HG03378 (cell line): ENCODE measurements at regions not wholly inside any gene's neighbourhood (a gene's known extent, or its start where the extent isn't known, plus 50 kb on each side); places are given as distances from the start of the nearest gene placed in this dataset.

Experiments
- ATAC-seq: cut with Tn5 transposase; IDR thresholded peaks from one replicate; pipeline ENCODE4 v1.9.1; 2021; ENCODE audit warnings: mild to moderate bottlenecking, moderate library complexity; ENCODE audit not compliant: unreplicated experiment

DNA sequence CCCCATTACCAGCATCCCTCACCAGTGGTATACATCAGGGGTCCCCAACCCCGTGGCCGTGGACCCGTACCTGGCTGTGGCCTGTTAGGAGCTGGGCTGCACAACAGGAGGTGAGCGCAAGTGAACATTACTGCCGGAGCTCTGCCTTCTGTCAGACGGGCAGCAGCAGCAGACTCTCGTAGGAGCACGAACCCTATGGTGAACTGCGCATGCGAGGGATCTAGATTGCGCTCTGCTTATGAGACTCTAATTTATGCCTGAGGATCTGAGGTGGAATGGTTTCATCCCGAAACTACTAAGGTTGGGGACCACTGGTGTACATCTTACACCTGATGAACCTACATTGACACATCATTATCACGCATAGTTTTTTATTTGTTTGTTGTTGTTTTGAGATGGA is 52.8 kb upstream of the DHX15 start:
- no peak for ATAC-seq

DNA sequence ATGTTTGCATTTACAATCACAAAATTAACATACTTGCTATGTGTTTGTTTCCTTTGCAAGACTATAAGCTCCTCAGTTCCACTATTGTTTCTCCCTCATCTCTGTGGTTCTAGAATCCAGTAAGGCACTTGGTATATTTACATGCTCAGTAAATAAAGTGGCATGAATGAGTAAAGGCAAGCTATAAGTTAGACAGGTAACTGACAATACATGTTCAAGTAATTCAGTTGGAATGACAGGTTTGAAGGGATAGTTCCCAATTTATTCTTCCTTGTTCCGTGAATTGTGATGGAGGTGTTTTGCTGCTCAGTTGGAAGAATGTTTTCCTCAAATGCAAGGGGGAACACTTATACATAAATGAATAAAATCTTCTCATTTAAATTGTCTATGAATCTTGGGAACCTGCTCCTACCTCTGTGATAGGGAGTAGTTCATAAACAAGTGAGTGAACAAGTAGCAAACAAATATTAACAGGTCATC is 54.1 kb upstream of the DHX15 start:
- no peak for ATAC-seq

DNA sequence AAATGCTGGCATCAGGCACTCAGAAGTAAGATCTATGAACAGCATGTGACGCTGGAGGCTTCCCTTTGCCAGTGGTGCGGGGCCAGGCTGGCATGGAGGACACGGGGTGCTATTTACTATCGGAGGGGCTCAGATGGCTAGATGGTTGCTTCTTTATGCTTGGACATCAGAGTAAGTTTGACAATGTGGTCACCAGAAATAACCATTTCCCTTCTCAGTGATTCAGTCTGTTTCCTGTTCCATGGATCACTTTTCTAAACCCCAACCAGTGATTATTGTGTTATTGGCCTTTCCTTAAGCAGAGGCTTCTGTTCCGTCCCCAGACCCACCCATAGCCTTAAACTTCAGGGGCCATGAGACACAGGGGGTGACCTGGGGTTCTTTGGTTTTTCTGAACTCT is 55.4 kb upstream of the DHX15 start:
- no peak for ATAC-seq

DNA sequence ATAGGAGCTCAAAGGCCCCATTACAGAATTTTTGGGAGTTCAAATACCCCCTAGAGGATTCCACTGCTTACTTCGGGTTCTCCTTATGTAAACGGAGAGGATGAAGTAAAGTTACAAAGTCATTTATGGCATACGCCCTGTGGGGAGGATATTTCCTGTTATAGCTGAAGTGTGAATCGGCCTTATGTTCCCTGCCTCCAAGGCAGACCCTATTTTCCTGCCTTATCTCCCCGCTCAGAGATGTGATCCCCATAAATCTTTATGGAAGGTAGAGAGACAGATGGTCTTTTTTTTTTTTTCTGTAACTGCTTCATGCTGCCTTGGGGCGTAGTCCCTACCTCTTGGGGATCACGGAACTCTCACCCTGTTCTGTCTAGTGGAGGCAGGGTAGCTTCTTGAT is 56.0 kb upstream of the DHX15 start:
- ATAC-seq, result no peak

DNA sequence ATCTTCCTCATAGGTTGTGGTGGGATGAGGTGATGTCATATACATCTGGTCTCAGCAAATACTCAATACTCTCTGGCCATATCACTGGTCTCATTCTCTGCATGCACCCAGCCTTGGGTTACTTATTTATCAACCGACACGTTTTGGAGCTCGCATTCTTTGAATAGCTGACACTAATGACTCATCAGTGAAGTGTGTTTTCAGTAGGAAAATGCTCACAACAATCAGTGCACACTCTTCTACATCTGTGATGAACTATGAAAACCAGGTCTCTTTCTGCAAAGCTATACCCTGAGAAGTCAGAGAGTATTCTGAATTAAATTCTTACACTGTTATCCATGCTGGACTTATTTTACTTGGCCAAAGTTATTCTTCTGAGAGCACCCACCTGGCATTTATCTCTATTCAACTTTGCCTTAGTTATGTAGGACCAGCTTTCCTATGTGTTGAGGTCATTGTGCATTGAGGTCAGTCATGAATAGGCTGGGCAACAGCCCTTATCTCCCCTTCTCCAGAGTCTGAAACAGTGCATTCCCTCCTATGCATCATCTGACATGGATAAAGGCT is 58.7 kb upstream of the DHX15 start:
- ATAC-seq, result no peak

DNA sequence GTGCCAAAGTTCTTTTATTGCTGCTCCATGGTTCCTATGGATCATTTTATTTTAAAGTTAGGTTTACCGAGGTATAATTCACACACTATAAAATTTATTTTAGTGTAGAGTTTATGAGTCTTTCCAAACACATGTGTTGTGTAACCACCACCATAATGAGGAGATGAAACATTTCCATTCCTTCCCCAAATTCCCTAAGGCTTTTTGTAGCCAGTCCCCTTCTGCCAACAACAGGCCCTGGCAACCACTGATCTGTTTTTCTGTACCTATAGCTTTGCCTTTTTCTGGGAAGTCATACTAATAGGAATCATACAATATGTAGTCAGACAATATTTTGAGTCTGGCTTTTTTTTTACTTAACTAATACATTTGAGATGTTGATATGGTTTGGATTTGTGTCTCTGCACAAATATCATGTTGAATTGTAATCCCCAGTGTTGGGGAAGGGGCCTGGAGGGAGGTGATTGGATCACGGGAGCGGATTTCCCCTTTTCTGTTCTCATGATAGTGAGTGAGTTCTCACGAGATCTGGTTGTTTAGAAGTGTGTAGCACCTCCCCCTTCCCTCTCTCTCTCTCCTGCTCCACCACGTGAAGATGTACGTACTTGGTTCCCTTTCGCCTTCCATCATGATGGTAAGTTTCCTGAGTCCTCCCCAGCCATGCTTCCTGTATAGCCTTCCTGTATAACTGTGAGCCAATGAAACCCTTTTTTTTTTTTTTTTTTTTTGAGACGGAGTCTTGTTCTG is 59.6 kb upstream of the DHX15 start:
- ATAC-seq, result no peak

DNA sequence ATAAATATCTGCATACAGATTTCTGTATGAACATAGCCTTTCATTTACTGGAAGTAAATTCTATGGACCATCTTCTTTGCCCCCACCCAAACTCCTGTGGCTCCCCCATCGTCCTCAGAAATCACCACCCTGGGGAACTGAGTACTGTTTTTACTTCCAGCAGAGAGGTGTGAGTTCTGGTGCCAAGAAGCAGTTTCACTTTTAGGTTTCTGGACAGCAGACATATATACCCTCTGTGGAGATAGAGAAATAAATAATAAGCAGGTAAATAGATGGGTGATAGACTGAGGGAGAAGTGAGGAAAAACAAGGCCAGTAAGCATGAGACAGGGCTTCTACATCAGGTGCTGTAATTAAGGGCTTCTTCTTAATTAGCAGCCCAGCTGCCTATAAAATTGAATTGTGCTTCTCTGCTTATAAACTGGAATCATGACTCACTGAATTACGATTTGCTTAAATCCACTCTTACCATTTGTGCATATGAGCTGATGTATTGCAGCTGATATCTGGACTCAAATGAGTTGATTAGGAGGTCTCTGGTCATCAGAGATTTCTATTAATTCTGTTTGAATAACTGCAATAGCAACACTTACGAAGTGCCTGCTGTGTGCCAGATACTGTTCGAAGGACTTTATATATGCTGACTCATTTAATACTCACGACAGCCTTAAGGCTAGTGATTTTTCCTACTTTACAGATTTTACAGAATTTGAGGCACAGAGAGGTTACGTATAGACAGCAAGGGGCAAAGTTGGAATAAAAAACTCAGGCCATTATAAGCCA is 60.8 kb upstream of the DHX15 start:
- ATAC-seq, result no peak

DNA sequence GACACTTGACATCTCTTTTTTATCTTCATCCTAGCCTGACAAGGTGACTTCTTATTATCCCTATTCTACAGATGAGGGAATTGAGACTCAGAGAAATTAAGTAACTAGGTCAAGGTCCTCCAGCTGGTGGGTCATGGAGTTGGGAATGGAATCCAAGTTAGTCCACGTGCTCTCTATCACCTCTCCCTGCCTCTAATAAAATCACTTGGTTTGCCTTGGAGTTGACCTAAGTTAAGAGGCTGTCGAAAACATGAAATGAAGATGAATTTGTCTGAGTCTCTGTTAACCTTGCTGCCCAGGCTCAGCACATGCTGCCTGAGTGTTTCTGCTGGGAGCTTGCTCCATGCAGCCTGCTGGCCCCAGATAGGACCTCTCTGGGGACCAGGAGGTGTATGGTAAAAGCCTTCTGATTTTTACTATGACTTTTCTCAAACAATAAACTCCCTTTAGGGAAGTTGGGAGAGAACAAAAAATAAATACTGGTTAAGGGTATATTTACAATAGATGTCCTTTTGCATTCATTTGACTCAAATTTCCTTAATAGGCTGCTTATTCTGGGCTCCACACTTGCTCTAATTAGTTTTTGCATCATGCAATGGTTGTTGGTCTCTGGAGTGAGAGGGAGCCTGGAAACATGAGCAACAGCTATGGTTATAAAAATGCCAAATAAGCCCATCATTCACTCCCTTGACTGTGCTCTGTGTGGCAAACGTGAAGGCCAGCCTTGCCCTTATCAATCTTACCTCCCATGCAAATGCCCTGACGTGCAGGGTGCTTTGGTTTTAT is 61.6 kb upstream of the DHX15 start:
- no peak for ATAC-seq

DNA sequence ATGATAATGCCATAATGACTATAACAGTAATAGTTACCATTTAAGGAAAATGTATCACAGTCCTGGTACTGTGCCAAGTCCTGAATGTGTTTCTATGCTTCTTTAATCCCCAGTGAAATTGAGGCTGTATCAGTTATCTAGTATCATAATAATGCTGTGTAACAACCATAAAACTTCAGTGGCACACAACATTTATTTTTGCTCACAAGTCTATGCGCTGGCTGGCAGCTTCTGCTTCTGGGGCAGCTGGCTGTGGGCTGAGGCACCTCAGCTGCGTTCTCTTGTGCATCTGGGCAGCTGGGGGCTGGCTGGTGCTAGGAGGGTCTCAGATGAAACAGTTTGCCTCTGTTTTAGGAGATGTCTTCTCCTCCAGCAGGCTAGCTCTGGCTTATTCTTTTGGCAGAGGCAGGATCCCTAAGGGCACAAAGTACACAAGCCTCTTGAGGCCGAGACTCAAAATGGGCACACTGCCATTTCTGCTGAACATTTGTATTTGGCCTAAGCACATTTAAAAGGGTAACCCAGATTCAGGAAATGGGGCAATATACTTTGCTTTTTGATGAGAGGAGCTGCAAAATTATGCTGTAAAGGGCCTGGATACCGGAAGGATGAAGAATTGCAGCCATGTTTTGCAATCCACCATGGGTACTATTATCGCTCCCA is 62.6 kb upstream of the DHX15 start:
- no peak for ATAC-seq

DNA sequence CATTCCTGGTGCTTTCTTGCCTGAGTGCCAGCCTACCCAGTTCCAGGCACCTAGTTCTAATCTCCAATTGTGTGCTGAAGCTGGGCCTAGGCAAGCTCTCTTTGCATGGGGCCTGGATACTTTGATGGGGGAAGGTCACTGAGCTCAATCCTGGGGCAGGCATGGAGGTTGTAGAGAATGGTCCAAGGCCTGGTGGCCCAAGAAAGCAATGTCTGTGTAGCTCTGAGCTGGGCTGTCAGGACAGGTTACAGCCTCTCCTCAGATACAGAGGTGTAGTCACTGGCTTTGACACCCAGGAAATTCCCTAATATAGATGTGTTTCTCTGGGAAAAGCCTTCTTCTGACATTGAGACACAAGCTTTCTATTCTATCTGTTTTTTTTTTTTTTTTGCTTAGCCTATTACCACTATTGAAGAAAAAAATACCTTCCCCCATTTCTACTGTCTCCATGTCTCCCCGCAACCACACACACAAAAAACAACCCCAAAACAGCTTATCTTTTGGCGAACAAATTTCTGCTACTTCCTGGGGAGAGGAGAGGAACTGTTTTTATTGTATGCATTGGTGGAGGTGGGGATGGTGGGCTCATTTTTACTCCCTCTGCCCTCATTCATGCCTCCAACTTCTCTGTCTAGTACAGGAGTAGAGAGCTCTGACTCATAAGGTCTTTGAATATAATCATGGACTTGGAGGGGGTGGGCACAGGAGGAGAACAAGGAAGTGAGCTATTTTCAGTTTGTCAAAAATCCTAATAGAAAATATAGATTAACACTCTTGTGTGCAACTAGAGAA is 66.7 kb upstream of the DHX15 start:
- ATAC-seq, result no peak

DNA sequence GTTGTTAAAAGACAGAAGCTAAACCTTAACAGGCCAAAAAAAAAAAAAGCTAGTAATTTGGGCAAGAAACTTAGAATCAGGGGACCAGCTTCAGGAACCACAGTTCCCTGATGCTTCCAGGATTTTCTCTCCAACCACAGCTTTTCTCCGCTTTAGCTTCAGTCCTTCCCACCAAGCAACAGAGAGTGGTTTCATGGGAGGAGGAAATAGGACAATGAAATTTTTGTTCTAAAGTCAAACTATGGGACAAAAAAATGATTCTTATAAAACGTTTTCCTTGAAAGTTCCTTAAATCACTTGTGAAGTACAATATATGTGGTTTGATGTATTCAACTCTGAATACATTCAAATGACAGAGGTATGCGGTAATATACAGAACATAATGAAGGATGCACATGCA is 71.0 kb upstream of the DHX15 start:
- no peak for ATAC-seq

DNA sequence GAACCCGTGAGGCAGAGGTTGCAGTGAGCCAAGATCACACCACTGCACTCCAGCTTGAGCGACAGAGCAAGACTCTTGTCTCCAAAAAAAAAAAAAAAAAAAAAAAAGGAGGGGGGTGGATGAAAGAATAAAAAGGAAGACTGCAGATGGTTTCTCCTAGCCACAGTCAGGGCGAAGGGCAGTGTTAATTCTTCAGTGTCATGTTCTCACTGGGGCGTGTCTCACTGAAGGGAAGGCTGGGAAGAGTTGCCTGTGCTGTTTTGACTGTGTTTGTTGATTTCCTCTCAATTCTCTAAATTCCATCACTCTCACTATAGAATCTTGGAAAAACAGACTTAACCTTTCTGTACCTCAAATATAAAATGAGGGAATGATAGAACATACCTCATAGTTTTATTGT is 71.6 kb upstream of the DHX15 start:
- ATAC-seq, result no peak

DNA sequence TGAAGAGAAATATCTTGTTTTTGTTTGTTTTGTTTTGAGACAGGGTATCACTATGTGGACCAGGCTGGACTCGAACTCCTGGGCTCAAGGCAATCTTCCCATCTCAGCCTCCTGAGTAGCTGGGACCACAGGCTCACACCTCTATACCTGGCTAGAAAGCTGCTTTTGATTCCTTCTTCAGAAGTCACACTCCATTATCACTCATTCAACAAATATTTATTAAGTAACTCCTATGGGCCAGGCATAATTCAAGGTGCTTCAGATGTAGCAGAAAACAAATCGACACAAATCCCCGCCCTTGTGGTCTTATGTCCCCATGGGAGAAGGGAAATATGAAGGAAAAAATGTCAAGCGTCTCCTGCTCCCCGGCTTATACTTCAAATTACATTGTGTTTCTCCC is 72.6 kb upstream of the DHX15 start:
- ATAC-seq, result no peak

DNA sequence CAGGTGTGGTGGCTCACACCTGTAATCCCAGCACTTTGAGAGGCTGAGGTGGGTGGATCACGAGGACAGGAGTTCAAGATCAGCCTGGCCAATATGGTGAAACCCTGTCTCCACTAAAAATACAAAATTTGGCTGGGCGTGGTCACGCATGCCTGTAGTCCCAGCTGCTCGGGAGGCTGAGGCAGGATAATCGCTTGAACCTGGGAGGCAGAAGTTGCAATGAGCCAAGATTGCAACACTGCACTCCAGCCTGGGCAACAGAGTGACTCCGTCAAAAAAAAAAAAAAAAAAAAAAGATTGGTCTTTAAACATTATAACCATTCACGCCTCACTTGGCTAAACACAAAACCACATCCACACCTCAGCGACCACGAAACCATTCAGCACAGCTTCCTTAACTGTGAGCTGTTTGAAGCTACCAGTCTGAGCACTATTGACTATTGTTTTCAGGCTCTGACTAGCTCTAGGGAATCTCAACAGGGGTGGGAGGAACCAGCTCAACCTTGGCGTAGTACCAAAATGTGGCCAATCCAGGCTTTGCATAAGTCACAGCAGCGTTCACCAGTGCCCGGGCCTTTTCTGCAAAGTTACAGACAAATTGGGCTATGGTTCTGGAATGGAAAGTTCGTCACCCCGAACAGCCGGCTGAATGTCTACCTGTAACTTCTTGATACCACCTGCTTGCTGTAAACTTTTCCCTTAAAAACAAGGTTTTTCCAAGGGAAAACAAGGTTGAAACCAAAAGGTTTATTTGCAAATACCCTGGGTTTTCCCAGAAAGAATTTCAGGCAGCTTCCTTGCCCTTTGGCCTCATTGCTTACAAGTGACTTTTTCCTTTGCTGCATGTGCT is 73.6 kb upstream of the DHX15 start:
- peak; percentile 99 for ATAC-seq

DNA sequence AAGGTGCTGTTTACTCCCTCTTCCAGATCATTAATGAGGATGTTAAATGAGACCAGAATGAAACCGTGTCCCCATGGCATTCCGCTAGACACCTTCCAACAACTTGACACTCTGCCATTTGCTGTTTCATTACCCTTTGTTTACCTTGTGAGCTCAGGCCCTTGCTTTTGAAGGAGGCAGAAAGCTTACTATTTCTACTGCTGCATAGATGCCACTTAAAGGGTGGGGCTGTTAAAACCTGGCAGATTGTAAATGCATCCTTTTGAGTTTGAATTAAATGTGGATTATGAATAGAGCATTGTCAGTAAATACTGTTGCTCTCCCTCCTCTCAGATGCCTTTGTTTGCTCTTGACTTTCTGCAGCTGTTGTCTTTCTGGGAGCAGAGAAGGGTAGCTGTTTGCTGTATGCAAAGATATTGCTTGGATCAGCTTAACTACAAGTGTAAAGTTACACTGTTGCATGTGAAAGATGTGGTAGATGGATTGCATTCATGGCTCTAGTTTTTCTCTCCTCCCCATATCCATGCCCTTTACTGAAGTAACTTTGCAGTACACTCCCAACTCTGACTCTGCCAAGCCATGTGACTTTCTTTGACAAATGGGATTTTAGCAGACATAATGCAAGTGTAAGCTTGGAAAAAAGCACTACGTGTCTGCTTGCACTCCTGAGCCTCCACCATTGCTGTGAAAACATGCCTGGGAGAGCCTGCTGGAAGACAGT is 75.0 kb upstream of the DHX15 start:
- ATAC-seq, result no peak

DNA sequence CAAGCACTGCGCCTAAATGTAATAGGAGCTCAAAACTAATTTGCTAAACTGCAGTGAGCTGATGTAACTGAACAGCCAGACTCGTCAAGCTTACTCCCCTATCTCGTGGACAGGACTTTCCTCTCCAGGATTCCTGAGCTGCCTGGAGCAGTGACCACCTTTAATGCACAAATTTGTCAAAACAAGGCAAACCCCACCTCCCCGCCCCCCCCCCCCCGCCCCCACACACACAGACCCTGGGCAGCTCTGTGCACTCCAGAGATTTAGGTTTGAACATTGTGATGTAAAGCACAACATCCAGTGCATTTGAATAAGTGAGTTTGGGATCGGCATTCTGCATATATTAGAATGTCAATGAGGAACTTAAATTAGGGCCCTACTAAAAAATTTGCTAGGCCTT is 77.7 kb upstream of the DHX15 start:
- ATAC-seq, result no peak

DNA sequence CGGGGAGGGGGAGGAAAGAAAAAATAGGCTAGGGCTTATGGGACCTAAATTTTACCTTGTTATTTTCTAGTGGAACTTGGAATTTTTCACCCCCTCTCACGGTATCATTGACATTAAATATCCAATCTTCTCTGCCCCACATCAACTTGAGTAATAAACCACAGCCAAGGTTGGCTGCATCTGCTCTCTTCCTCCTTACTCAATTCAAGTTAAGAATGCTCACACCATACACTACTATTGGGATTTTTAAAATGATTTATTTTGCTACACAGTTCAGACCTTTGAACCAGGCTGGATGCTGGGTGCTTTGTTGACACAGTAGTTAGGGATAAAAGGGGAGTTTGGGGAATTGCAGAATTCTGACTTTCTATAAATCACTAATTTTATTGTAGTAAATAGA is 78.2 kb upstream of the DHX15 start:
- no peak for ATAC-seq

DNA sequence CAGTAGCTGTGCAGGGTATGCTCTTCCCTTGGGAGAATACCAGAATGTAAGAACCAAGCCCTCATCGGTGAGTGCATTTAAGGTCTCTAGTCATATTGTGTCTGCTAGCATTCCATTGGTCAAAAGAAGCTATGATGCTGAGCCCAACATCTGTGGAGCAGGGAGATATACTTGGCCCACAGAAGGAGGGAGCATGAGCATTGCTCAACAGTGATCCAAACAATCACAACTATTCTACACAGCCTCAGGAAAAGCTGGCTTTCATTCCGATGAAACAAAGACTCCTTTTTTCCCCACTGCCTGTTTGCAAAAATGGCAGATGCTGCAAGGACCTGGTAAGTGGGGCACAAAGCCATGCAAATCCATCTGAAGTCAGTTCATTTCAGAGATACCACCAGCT is 80.6 kb upstream of the DHX15 start:
- no peak for ATAC-seq
